SHP77 treated with DMSO at 0.1 percent for 48 hours (cell line): ENCODE measurements at regions not wholly inside any gene's neighbourhood (a gene's known extent, or its start where the extent isn't known, plus 50 kb on each side); places are given as distances from the start of the nearest gene placed in this dataset.
"Not testable (repeated sequence)": the region's sequence is repeated elsewhere in the genome, so short reads cannot be mapped to it uniquely, and the experiment has no call there.

Experiments used
- DNase-seq: peaks from one replicate; lab custom pipeline; 2025; lab: John Stamatoyannopoulos, UW

DNA sequence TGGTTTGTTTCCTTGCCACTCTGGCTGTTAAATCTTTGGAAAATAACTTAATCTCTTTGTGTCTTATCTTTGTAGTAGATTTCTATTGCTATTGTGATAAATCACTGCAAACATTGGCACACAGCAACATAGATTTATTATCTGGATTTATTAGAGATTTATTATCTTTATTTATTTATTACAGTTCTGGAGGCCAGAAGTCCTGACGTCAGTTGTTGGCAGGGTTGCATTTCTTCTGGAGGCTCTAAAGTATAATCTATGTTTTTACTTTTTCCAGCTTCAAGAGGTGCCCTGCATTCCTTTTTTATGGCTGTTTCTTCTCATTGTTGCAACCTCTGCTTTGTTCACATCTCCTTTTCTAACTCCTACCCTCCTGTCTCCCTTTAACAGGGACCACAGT is 542.8 kb downstream of the GRXCR1 start:
- no peak for DNase-seq

DNA sequence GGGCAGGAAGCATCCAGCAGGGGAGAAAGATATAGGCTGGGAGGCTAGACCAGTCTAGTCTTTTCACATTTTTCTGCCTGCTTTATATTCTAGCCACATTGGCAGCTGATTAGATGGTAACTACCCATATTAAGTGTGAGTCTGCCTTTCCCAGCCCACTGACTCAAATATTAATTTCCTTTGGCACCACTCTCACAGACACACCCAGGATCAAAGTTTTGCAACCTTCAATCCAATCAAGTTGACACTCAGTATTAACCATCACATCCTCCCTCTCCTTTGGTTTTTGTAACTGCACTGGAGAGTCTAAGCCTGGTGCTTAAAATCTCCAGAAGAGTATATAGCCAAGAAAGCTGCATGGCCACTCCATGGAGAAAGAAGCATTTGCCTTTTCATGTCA is 560.4 kb downstream of the GRXCR1 start:
- no peak for DNase-seq

DNA sequence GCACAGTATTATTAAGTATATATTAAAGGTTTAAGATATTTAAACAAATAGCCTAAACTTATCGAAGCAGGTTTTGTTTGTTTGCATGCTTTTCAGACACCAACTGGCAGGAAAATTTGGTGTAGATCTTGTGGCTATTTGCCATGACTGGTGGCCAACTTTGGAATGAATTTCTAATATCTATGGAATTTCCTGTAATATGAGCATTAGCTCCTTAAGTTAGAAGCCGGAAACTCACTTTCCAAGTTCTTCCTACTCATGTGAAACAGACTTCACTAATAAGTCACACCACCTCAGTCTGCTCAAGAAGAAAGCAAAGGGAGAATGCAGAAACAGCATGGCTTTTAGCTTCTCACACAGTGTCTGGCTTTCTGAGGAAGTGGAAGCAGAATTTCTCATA is 563.9 kb downstream of the GRXCR1 start:
- no peak for DNase-seq

DNA sequence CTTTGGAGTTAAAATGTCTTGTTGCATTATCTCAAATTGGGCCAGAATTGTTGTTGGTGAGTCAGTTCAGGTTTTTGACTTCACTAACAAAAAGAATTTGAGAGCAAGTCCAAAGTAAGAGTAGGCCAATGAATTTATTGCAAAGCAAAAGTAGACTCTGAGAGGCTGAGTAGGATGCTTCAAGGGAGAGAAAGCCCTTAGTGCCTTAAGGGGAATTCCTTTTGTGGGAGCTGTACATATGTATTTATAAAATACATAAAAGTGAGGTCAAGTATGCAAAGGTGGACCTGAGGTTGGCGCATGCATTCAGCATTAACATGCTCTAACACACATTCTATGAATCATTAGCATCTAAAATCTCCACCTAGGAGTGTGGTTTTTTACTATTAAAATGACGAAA is 565.4 kb downstream of the GRXCR1 start:
- DNase-seq, result no peak

DNA sequence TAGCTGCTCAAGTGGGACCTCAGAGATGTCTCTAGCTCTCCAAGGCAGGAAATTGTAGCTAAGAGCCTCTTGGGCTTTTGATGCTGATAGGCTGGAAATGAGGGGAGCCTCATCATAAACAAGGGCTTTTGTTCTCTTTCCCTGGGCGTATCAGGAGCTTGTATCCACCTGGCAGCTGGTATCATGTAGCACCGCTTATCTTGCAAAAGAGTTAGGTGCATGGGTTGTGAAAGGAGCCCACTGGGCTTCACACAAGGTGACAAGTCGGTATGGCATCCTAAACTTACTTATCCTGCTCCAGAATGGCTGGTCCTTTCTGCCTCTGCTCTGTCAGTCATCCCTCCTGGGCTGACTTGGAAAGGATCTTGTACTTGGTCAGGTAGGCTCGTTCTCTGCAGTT is 565.8 kb downstream of the GRXCR1 start:
- DNase-seq, result no peak

DNA sequence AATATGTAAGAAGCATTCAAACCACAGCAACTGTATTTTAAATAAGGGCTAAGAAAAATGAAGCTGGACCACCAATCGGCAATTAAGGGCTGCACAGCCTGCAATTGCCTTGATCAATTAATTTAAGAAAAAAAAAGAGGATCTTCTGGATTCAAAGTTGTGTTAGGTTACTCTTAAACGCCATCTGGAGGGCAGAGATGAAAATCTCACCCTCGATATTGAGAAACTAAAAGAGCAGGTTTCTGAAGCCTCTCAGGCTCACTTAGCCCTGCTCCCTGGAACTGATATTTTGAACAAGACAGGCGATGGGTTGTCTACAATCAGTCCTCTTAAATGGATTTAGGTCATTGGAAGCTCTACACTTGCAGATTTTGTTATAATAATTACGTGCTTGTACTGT is 579.4 kb downstream of the GRXCR1 start:
- no peak for DNase-seq

DNA sequence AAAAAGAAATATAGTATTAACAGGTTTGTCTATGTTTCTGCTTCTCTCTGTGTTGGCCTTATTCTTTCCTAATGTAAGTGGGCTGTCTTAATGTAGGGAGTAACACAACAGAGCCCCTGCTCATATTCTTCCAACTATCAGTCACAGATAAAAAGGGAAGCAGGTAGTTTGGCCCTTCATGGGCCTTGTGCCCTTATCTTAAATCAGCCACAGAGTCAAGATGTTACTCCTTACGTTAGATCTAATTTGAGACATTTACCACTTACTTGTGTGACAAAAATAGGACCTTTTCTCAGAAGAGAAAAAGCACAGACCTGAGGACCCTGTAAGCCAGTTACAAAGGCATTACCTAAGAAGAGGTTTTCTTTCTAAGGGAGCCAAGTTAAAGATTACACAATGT is 589.0 kb downstream of the GRXCR1 start:
- no peak for DNase-seq

DNA sequence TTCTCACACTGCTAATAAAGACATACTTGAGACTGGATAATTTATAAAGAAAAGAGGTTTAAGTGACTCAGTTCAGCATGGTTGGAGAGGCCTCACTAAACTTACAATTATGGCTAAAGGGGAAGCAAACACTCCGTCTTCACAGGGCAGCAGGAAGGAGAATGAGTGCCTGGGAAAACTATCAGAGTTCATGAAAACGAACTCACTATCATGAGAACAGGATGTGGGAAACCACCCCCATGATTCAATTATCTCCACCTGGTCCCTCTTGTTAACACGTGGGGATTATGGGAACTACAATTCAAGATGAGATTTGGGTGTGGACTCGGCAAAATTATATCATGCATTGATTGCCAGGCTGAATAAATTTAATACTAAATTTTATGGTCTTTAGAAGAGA is 592.7 kb downstream of the GRXCR1 start:
- no peak for DNase-seq

DNA sequence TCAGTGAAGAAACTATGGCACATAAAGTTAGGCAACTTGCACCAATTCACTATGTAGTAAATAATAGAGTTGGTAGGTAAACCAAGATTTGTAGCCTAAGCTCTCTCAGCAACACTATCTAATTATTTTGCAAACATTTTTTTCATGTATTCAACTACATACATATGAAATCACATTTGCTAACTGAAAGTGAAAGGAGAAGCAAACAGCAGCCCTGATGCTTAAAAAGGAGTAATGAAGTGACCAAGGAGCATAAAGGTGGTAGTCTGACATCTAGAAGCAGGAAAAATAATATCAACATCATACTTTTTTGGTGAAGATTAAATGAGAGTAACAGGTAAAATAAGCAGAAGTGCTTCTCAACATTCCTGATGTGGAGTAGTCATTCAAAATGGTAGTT is 603.7 kb downstream of the GRXCR1 start:
- no peak for DNase-seq

DNA sequence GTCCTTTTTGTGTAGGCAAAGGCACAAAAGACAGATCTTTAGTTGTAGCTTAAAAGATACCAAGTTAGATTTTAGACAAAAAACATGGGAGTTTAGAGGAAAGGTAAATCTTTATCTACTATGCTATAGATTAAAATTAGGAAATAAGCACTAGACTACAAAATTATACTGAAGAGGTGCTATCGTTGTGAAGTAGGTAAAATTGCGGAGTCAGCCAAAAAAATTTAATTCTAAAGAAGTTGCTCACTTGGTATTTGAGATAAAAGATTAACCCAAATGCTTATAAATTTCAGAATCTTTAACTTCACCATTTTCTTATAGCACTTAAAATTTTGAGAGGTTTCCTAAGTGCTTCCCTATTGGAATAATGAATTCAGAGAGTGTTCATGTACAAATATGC is 604.1 kb downstream of the GRXCR1 start:
- no peak for DNase-seq

DNA sequence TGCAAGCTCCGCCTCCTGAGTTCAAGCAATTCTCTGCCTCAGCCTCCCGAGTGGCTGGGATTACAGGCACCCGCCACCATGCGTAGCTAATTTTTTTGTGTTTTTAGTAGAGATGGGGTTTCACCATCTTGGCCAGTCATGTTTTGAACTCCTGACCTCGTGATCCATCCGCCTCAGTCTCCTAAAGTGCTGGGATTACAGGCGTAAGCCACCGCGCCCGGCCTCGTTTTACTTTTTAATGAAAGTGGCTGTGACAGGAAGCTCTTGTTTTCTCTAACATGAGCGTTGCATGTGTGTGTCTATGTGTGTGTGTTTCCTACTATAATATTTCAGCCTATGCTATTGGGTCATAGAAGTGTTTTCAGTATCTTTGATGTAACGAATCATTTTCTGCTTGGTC is 613.3 kb downstream of the GRXCR1 start:
- not testable (repeated sequence) for DNase-seq

DNA sequence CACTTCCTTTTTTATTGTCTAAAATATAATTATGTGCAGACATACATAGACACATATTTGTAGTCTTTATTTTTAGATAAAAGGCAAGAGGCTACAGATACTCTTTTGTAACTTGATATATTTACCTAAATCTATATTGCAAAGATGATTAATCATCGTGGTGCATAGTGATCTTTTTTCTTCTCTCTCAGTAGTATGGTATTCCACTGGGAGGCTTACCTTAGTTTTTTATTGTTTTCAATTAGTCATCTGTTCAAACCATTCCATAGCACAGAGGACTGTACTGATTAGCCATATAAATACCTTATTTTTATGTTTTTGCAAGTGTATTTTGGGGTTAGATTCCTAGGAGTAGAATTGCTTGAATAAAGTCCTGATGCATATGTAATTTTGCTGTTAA is 619.7 kb downstream of the GRXCR1 start:
- DNase-seq, result no peak

DNA sequence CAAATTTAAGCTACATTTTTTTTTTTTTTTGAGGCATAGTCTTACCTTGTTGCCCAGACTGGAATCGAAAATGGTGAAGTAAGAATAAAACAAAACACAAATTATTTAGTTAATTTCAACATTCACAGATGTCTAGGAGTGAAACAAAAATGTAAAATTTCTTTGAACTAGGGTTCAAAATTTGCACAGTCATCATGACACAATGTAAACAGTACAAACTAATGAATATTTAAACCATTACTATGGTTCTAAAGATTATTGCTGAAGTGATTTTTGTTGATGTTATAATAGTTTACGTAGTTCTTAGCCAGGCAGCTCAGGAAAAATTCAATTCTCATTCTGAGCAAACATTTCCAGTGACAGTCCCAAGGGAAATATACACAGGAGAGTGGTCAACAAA is 633.1 kb downstream of the GRXCR1 start:
- no peak for DNase-seq

DNA sequence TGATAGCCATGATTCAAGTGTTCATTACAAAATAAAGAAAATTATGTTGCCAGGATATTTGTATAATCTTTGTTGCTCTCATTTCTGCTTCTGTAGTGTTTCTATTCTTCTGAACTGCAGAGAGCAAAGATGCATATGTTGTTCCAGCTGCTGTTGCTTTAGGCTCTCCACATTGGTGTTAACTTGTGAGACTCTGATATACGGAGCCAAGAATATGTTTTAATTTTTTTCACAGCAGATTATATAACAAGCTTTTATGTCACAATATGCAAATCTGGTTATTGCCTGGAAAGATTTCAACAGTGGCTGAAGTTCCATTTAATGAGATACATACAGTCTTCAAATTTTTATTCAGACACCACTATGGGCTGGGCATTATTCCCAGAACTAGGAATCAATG is 655.0 kb downstream of the GRXCR1 start:
- DNase-seq, result no peak

DNA sequence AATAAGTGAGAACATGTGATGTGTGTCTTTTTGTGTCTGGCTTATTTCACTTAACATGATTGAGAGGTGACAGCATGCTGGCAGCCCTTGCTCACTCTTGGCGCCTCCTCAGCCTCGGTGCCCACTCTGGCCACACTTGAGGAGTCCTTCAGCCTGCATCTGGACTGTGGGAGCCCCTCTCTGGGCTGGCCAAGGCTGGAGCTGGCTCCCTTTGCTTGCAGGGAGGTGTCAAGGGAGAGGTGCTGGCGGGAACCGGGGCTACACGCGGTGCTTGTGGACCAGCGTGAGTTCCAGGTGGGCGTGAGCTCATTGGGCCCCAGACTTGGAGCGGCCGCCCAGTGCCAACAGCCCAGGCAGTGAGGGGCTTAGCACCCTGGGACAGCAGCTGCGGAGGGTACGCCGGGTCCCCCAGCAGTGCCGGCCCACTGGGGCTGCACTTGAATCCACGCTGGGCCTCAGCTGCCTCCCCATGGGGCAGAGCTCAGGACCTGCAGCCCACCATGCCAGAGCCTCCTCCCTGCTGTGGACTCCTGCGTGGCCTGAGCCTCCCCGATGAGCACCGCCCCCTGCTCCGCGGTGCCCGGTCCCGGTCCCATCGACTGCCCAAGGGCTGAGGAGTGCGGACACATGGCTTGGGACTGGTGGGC is 658.6 kb downstream of the GRXCR1 start:
- DNase-seq, result no peak

DNA sequence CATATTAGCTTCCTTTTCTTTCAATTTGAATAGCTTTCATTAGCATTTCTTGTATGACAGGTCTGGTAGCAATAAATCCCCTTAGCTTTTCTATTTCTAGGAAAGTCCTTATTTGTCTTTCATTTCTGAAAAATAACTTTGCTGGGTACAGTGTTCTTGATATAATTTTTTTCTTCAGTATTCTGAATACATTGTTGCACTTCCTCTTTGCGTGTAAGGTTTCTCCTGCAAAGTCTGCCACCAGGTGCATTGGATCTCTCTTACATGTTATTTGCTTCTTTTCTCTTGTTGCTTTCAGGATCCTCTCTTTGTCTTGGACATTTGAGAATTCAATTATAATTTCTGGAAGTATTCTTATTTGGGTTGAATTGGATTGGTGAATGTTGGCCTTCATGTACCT is 663.7 kb downstream of the GRXCR1 start:
- no peak for DNase-seq

DNA sequence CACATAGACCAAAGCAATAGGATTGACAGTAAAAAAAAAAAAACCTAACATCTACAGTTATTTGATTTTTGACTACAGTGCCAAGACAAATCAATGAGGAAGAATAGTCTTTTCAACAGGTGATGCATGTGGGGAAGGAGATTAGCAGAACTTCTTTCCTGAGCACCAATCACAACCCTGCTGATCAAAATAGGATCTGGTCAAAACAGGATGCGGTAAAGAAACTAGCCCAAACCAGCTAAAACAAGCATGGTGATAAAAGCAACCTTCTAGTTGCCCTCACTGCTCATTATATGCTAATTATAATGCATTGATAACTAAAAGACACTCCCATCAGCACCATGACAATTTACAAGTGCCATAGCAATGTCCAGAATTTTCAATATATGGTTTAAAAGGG is 667.5 kb downstream of the GRXCR1 start:
- no peak for DNase-seq

DNA sequence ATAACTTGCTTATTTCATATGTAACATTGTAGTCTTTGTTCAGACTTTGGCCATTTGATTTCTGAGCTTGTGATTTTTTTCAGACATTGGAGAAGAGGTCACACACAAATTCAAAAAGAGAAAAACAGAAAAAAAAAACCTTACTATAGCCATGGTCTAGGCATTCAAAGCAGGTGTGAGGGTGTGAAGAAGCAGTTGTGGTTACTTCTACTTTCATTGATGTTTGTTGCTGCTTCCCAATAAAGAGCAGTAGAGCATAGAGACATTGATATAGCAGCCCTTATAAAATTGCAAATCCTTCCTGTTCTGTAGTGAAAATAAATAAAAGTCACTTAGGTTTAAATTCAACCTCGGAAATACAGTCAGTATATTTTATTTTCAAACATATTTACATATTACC is 671.6 kb downstream of the GRXCR1 start:
- no peak for DNase-seq

DNA sequence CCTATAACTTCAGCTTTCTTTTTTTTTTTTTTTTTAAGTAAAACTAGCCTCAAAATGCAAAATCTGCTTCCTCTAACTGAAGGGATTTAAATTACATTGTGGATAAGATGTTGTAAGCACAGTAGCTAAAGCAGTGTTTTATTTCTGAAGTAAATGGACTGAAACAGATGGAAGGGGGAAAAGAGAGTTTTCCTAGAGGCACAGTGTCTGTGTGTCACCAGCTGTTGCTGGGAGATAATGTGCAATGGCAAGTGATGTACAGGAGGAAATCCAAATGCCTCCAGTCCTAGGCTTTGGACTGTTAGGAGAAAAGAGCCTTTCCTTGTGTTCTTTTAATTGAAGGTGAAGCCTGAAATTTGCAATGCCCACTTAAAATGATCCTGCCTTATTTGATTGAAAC is 672.1 kb downstream of the GRXCR1 start:
- no peak for DNase-seq

DNA sequence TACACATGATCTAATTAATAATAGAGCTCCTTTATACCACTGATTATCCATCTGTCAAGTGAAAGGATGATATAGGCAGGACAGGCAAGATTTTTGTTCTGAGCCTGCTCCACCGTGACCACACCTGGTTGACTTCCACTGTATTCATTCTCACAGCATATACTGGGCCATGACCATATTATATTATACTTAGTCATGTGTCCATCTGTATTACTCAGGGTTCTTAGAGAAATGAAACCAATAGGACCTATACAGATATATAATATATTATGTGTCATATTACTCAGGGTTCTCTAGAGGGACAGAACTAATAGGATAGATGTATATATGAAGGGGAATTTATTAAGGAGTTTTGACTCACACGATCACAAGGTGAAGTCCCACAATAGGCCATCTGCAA is 675.1 kb downstream of the GRXCR1 start:
- no peak for DNase-seq

DNA sequence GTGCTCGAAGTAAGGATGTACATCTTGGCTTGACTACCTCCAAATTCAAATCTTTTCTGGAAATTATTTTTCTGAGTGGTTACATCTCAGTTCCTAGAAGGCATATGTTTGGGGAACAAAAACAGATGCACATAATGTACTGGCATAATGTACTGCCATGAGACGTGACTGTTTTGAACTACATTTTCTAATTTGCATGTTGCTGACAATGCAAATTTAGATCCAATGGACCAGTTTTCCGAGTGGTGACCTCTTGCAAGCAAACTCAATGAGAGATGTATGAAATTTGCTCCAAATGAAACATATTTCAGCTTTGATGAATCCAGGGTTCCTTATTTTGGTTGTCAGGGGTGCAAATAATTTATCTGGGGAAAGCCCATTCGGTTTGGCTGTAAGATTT is 694.3 kb downstream of the GRXCR1 start:
- no peak for DNase-seq

DNA sequence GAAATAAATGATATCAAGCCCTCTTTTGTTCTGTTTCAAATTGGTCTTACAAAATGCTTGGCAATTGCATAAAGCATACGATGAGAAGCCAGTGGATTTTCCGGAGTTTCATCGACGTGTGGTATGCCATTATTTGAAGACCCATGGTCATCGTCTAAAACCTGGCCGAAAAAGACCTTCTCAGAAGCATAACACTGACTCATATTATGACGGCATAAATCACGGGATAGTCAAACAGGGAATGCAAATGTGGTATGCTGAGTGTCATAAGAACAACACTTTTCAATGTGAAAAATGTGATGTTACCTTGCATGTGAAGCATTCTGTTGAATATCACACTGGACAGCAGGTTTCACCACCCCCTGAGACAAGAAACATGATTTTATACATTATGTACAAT is 695.2 kb downstream of the GRXCR1 start:
- no peak for DNase-seq

DNA sequence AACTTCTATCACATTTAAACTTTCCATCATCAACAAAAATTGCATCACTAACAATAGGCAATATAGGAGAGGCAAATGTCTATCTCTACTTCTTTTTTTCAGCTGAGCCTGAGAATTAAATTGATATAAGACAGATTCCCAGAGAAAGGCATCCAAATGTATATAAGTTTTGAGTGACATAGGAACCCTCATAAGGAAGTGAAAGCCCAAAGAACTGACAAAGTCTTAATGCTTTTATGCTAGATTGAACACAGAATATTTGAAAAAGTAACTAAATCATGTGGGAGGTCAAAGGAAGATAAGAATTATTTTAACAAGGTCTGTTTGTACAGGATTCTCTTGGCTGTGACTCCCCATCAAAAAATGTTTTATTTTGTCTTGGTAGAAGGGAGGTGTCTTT is 714.9 kb downstream of the GRXCR1 start:
- no peak for DNase-seq

DNA sequence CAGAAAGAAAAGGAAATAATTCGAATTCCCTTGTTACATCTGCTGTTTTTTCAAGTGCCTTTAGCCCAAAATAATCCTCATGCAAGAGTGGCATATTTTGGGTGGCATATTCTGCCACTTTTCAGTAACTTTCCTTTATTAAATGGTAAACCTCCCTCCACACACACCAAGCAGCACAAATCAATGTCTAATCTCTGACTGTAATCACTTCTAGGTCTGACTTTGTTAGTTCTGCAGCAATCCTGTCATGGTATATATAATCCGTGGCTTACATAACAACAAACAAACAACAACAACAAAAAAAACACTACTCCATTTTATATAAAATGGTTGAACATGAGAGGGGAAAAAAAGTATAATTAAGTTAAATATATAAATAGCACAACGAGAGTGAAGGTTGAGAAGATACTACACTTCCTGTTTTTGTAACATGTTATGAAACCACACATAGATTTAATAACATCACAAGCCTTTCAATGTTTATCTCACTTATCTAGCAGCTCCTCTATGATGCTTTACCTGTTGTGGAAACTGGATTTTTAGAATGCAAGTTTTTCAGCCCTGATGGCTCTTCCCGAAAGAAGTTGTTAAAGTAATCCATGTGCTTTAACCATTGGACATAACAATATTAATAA is 715.4 kb downstream of the GRXCR1 start:
- no peak for DNase-seq
